HuH-7 (cell line): ENCODE measurements at regions not wholly inside any gene's neighbourhood (a gene's known extent, or its start where the extent isn't known, plus 50 kb on each side); places are given as distances from the start of the nearest gene placed in this dataset.
"Not testable (repeated sequence)": the region's sequence is repeated elsewhere in the genome, so short reads cannot be mapped to it uniquely, and the experiment has no call there.

Source experiments
- DNase-seq: peaks from one replicate; pipeline ENCODE4 v3.0.0; 2011; ENCODE audit warnings: low spot score

GRCh38 chr5:152527358-152528052, 122.4 kb upstream of the NMUR2 start:
- no peak for DNase-seq

- DNase-seq: no peak
These were observed 124.4 kb upstream of the NMUR2 start for GRCh38 chr5:152529440-152529839.

- peak; percentile 7 for DNase-seq
These were observed 127.6 kb upstream of the NMUR2 start for GRCh38 chr5:152532714-152533113.

GRCh38 chr5:152534641-152535040, 129.6 kb upstream of the NMUR2 start:
- no peak for DNase-seq

GRCh38 chr5:152542741-152543140, 137.7 kb upstream of the NMUR2 start:
- no peak for DNase-seq

GRCh38 chr5:152546493-152546892, 141.4 kb upstream of the NMUR2 start:
- DNase-seq: no peak

- no peak for DNase-seq
These were observed 142.1 kb upstream of the NMUR2 start for GRCh38 chr5:152547202-152547601.

GRCh38 chr5:152549709-152550108, 144.6 kb upstream of the NMUR2 start:
- no peak for DNase-seq

- no peak for DNase-seq
These were observed 146.0 kb upstream of the NMUR2 start for GRCh38 chr5:152551061-152551460.

GRCh38 chr5:152556784-152557183, 151.7 kb upstream of the NMUR2 start:
- no peak for DNase-seq

GRCh38 chr5:152560512-152561137, 155.5 kb upstream of the NMUR2 start:
- peak; percentile 10 for DNase-seq

GRCh38 chr5:152568016-152568415, 162.9 kb upstream of the NMUR2 start:
- DNase-seq: no peak

GRCh38 chr5:152572812-152573211, 167.7 kb upstream of the NMUR2 start:
- DNase-seq: no peak

- DNase-seq: no peak
These were observed 179.0 kb upstream of the NMUR2 start for GRCh38 chr5:152584103-152584502.

GRCh38 chr5:152592416-152592815, 187.3 kb upstream of the NMUR2 start:
- no peak for DNase-seq

GRCh38 chr5:152593388-152593787, 188.3 kb upstream of the NMUR2 start:
- DNase-seq: peak; percentile 1

- no peak for DNase-seq
These were observed 190.3 kb upstream of the NMUR2 start for GRCh38 chr5:152595405-152595804.

- no peak for DNase-seq
These were observed 194.0 kb upstream of the NMUR2 start for GRCh38 chr5:152599096-152599495.

GRCh38 chr5:152601806-152602732, 197.0 kb upstream of the NMUR2 start:
- DNase-seq: no peak

GRCh38 chr5:152606050-152606449, 201.0 kb upstream of the NMUR2 start:
- DNase-seq: not testable (repeated sequence)

GRCh38 chr5:152606776-152607364, 201.8 kb upstream of the NMUR2 start:
- DNase-seq: no peak

- DNase-seq: no peak
These were observed 202.5 kb upstream of the NMUR2 start for GRCh38 chr5:152607401-152608160.
